Endothelial cell of umbilical vein (primary cell): ENCODE measurements at regions not wholly inside any gene's neighbourhood (a gene's known extent, or its start where the extent isn't known, plus 50 kb on each side); places are given as distances from the start of the nearest gene placed in this dataset.
A peak's percentile ranks its signal among the peaks of the same experiment; 100 is the strongest.

ENCODE experiments used
- BruUV-seq: library from RNA; stranded (reverse); fragments of 400-500 nt; replicated peaks from 2 replicates; lab custom pipeline; 2021; lab: Mats Ljungman, UMichigan
- CTCF ChIA-PET: fragments of 300-600, 350-600 bp; sonication (Branson Sonifier 250); formaldehyde crosslinking; loops from one replicate; lab custom pipeline; 2021; ENCODE audit warnings: antibody characterized with exemption, inconsistent platforms; lab: Charles Lee
- POLR2A ChIA-PET: fragments of 300-600, 350-600 bp; sonication (Branson Sonifier 250); formaldehyde crosslinking; loops from one replicate; lab custom pipeline; 2021; ENCODE audit warnings: antibody characterized with exemption, inconsistent platforms; lab: Charles Lee
- DNase-seq: peaks from one replicate; pipeline ENCODE4 v3.0.0-alpha.2; 2011; ENCODE audit warnings: low read depth, low spot score
- FAIRE-seq: peaks from 2 replicates; lab custom pipeline; 2011; peaks lifted over from hg19 to GRCh38; lab: Jason Lieb, UNC
- H2AFZ ChIP-seq: 2 replicates; pipeline ENCODE4 v1.6.0; 2012; ENCODE audit warnings: low read depth, low read length, control low read depth, inconsistent platforms
- H3K27ac ChIP-seq: 2 replicates; pipeline ENCODE4 v1.5.1; 2011; ENCODE audit warnings: low read depth, mild to moderate bottlenecking, control low read depth, low read length, moderate library complexity; ENCODE audit not compliant: insufficient read depth
- H3K27me3 ChIP-seq, 2 experiments: 2 replicates each; pipeline versions ENCODE4 v1.6.0 to v1.6.1; 2011; ENCODE audit warnings: low read length in 2 of 2, mixed read lengths in 1 of 2; ENCODE audit not compliant: control insufficient read depth in 2 of 2, insufficient read depth in 2 of 2
- H3K36me3 ChIP-seq, 2 experiments: 2 replicates in 1 of 2; 3 replicates in 1 of 2; pipeline ENCODE4 v1.5.1; 2011; ENCODE audit warnings: low read length in 2 of 2, mild to moderate bottlenecking in 1 of 2, moderate library complexity in 1 of 2; ENCODE audit not compliant: control insufficient read depth in 2 of 2, insufficient read depth in 2 of 2; ENCODE audit errors: extremely low read depth in 1 of 2
- H3K4me1 ChIP-seq: 3 replicates; pipeline ENCODE4 v1.5.1; 2011; ENCODE audit warnings: mild to moderate bottlenecking, low read length; ENCODE audit not compliant: control insufficient read depth, insufficient read depth; ENCODE audit errors: extremely low read depth
- H3K4me2 ChIP-seq: 2 replicates; pipeline ENCODE4 v1.6.1; 2011; ENCODE audit warnings: low read length, control low read depth, mixed read lengths; ENCODE audit not compliant: insufficient read depth
- H3K4me3 ChIP-seq, 3 experiments: fragments of 200-600 bp in 1 of 3; sonication (generic), shearing (Covaris generic) in 1 of 3; replicated peaks in 1 of 3; 2 replicates each; pipeline ENCODE4 v1.5.1; 2011 to 2016; ENCODE audit warnings: control low read depth in 3 of 3, low read length in 3 of 3, mild to moderate bottlenecking in 2 of 3, inconsistent platforms in 1 of 3, low read depth in 1 of 3, moderate library complexity in 1 of 3; ENCODE audit not compliant: insufficient read depth in 1 of 3
- H3K79me2 ChIP-seq: 2 replicates; pipeline ENCODE4 v1.6.0; 2012; ENCODE audit warnings: low read length, inconsistent platforms; ENCODE audit not compliant: control insufficient read depth, insufficient read depth
- H3K9ac ChIP-seq: replicated peaks from 2 replicates; pipeline ENCODE3; 2011; ENCODE audit warnings: low read length, control low read depth; ENCODE audit not compliant: insufficient read depth; ENCODE audit errors: extremely low read depth
- H3K9me1 ChIP-seq: replicated peaks from 3 replicates; pipeline ENCODE4 v1.6.0; 2011; ENCODE audit warnings: mild to moderate bottlenecking, low read length; ENCODE audit not compliant: control insufficient read depth, insufficient read depth; ENCODE audit errors: extremely low read depth
- H3K9me3 ChIP-seq: replicated peaks from 2 replicates; pipeline ENCODE4 v1.5.1; 2012; ENCODE audit warnings: low read length, inconsistent platforms; ENCODE audit not compliant: control insufficient read depth, insufficient read depth
- H4K20me1 ChIP-seq: replicated peaks from 2 replicates; pipeline ENCODE3; 2011; ENCODE audit warnings: mild to moderate bottlenecking, low read length; ENCODE audit not compliant: control insufficient read depth, insufficient read depth; ENCODE audit errors: extremely low read depth
- EZH2 ChIP-seq: IDR thresholded peaks from 2 replicates; pipeline ENCODE4 v1.6.1; 2012; ENCODE audit warnings: borderline replicate concordance, low read depth, mild to moderate bottlenecking, moderate library complexity, low read length, inconsistent platforms; ENCODE audit not compliant: severe bottlenecking
- FOS ChIP-seq: IDR thresholded peaks from 2 replicates; pipeline ENCODE4 v1.6.1; 2011; ENCODE audit warnings: mild to moderate bottlenecking, low read length, moderate library complexity, borderline replicate concordance; ENCODE audit not compliant: insufficient read depth
- GATA2 ChIP-seq: IDR thresholded peaks from 2 replicates; pipeline ENCODE4 v1.7.0; 2011; ENCODE audit warnings: low read depth, mild to moderate bottlenecking, moderate library complexity, mixed read lengths, low read length; ENCODE audit not compliant: insufficient read length, insufficient read depth
- JUN ChIP-seq: IDR thresholded peaks from 2 replicates; pipeline ENCODE4 v1.6.1; 2011; ENCODE audit warnings: borderline replicate concordance, low read depth; ENCODE audit not compliant: insufficient read length, insufficient read depth
- MAX ChIP-seq: IDR thresholded peaks from 2 replicates; pipeline ENCODE4 v1.6.1; 2011; ENCODE audit not compliant: insufficient read depth, insufficient read length
- MYC ChIP-seq: IDR thresholded peaks from one replicate; pipeline ENCODE4 v1.6.1; 2011; ENCODE audit warnings: mild to moderate bottlenecking, low read depth, low read length
- POLR2A ChIP-seq: IDR thresholded peaks from 2 replicates; pipeline ENCODE4 v1.6.1; 2012; ENCODE audit warnings: low read depth, mild to moderate bottlenecking, control low read depth, low read length
- POLR2AphosphoS5 ChIP-seq: IDR thresholded peaks from 2 replicates; pipeline ENCODE4 v1.6.1; 2012; ENCODE audit warnings: low read depth, mild to moderate bottlenecking, control low read depth, low read length, moderate library complexity; ENCODE audit not compliant: insufficient read depth
- dilution Hi-C: fragments of 300-500 bp; cut with MboI; formaldehyde crosslinking; loops from one replicate; pipeline ENCODE4 v1.15.0; 2019; ENCODE audit warnings: low sequenced_read_pairs; ENCODE audit not compliant: extremely low pct_ligation_motif_present
- intact Hi-C: fragments of 100-400 bp; cut with micrococcal nuclease; formaldehyde crosslinking; loops from one replicate; pipeline ENCODE4 v1.10.0; 2022
- TF ChIP-seq, protein P1 (sequence below), 2 donors: IDR thresholded peaks; 1 replicate in 1 of 2; 2 replicates in 1 of 2; pipeline ENCODE4 v1.5.1; 2011; ENCODE audit warnings: low read length in 2 of 2, mild to moderate bottlenecking in 2 of 2, moderate library complexity in 2 of 2, control low read depth in 1 of 2, inconsistent platforms in 1 of 2, low read depth in 1 of 2; ENCODE audit not compliant: insufficient read depth in 1 of 2; ENCODE audit errors: extremely low read depth in 1 of 2

GRCh38 chr20:53829255-53829723, 235.7 kb upstream of the ZNF217 start:
- ChIA-PET CTCF (interaction anchor here (1.3 to 2.5 kb wide), 5 partner anchors 23 to 235 kb away, joined by 3 to 13 read pairs (median 6); partner anchors contain the start of gene ZNF217), POLR2A (interaction anchor here (0.7 kb wide), 1 partner anchor 66 kb away, joined by 3 read pairs; no protein-coding TSS in a partner anchor)
- no peaks in the 10 kb centered on the region for H3K9me1 ChIP-seq
- peak overlapping the region; percentile 98 for H3K4me2 ChIP-seq
- peak; percentile 89 for DNase-seq
- BruUV-seq, result TSS peak; percentile 78
- H3K4me1 ChIP-seq, result peaks cover 35% of the 10 kb centered on the region
- TF ChIP-seq FOS (peak; percentile 90), JUN (peak; percentile 81), EZH2 (no peak)
- dilution Hi-C loops (no loop called here), intact Hi-C loops (loop anchor here (2.0 to 5.0 kb wide), 2 partner anchors 152 to 186 kb away; no protein-coding TSS in a partner anchor)
- no peaks in the 10 kb centered on the region for H3K9me3 ChIP-seq
- H3K4me3 ChIP-seq, result peak overlapping the region in 2 of 3 experiments; percentile 19 to 57
- no peaks in the 10 kb centered on the region for H4K20me1 ChIP-seq
- H2AFZ ChIP-seq, result peak overlapping the region; percentile 71
- peak; percentile 73 for FAIRE-seq
- no peaks in the 10 kb centered on the region for H3K27me3 ChIP-seq
- peak overlapping the region; percentile 100 for H3K27ac ChIP-seq
- no peaks in the 10 kb centered on the region for H3K79me2 ChIP-seq
- no peaks in the 10 kb centered on the region for H3K36me3 ChIP-seq
- H3K9ac ChIP-seq, result peak overlapping the region; percentile 98

- TSS peak; percentile 89 for BruUV-seq
- CTCF ChIA-PET, result interaction anchor here (1.3 to 2.5 kb wide), 9 partner anchors 22 to 234 kb away, joined by 3 to 13 read pairs (median 5); partner anchors contain the start of gene ZNF217
- TF ChIP-seq POLR2AphosphoS5 (peak; percentile 82), MAX (no peak), FOS (peak; percentile 8), POLR2A (peak; percentile 47), MYC (no peak), GATA2 (peak; percentile 59), EZH2 (no peak), JUN (peak; percentile 9)
- TF ChIP-seq, protein P1, sequence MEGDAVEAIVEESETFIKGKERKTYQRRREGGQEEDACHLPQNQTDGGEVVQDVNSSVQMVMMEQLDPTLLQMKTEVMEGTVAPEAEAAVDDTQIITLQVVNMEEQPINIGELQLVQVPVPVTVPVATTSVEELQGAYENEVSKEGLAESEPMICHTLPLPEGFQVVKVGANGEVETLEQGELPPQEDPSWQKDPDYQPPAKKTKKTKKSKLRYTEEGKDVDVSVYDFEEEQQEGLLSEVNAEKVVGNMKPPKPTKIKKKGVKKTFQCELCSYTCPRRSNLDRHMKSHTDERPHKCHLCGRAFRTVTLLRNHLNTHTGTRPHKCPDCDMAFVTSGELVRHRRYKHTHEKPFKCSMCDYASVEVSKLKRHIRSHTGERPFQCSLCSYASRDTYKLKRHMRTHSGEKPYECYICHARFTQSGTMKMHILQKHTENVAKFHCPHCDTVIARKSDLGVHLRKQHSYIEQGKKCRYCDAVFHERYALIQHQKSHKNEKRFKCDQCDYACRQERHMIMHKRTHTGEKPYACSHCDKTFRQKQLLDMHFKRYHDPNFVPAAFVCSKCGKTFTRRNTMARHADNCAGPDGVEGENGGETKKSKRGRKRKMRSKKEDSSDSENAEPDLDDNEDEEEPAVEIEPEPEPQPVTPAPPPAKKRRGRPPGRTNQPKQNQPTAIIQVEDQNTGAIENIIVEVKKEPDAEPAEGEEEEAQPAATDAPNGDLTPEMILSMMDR (IDR thresholded peaks at IDR 0.05; ENCODE audit: extremely low read depth in 1 of 2, insufficient read depth in 1 of 2, low read depth in 1 of 2, low read length in 2 of 2), result no peak
- DNase-seq (peak; percentile 96), FAIRE-seq (peak; percentile 92)
- no peaks in the 10 kb centered on the region for H4K20me1 ChIP-seq
- H3K36me3 ChIP-seq, result no peaks in the 10 kb centered on the region
- POLR2A ChIA-PET, result interaction anchor here (0.7 kb wide), 1 partner anchor 66 kb away, joined by 3 read pairs; no protein-coding TSS in a partner anchor
- H3K9ac ChIP-seq, result peak overlapping the region; percentile 98
- H3K4me1 ChIP-seq, result peaks cover 35% of the 10 kb centered on the region
- H2AFZ ChIP-seq, result peak overlapping the region; percentile 49
- H3K27me3 ChIP-seq, result no peaks in the 10 kb centered on the region
- peak overlapping the region; percentile 98 for H3K4me2 ChIP-seq
- dilution Hi-C loops, result no loop called here
- peak overlapping the region; percentile 100 for H3K27ac ChIP-seq
- intact Hi-C loops, result loop anchor here (1.0 to 5.0 kb wide), 11 partner anchors 37 to 249 kb away; no protein-coding TSS in a partner anchor
- peak overlapping the region in 2 of 3 experiments; percentile 19 to 57 for H3K4me3 ChIP-seq
- no peaks in the 10 kb centered on the region for H3K9me1 ChIP-seq
- H3K79me2 ChIP-seq, result no peaks in the 10 kb centered on the region
- no peaks in the 10 kb centered on the region for H3K9me3 ChIP-seq
These were observed 235.1 kb upstream of the ZNF217 start for GRCh38 chr20:53828682-53829254.
